Activated CD8-positive, alpha-beta memory T cell treated with anti-CD3 and anti-CD28 coated beads, Interleukin-2, amount 10 ng/mL, durations not matched to agents 7 days and 5 days (primary cell): ENCODE measurements at regions not wholly inside any gene's neighbourhood (a gene's known extent, or its start where the extent isn't known, plus 50 kb on each side); places are given as distances from the start of the nearest gene placed in this dataset.

ENCODE experiments used
- ATAC-seq: fragments of 150-1000 bp; cut with Tn5 transposase; one replicate; pipeline ENCODE4 v1.10.0; 2021; ENCODE audit warnings: moderate library complexity
- CTCF ChIA-PET: fragments of 350-600 bp; sonication (Branson Sonifier 250); formaldehyde crosslinking; loops from one replicate; lab custom pipeline; 2021; ENCODE audit warnings: antibody characterized with exemption; lab: Charles Lee
- DNase-seq: peaks from one replicate; pipeline ENCODE4 v3.0.0-alpha.2; 2020
- H3K27ac Mint-ChIP-seq: one replicate; pipeline ENCODE4 v1.8.0; 2021; ENCODE audit warnings: mild to moderate bottlenecking, mixed read lengths
- H3K27me3 Mint-ChIP-seq: one replicate; pipeline ENCODE4 v1.8.0; 2021; ENCODE audit warnings: mixed read lengths
- H3K36me3 Mint-ChIP-seq: one replicate; pipeline ENCODE4 v1.8.0; 2021; ENCODE audit warnings: mild to moderate bottlenecking, mixed read lengths
- H3K4me1 Mint-ChIP-seq: one replicate; pipeline ENCODE4 v1.8.0; 2021; ENCODE audit warnings: mixed read lengths
- H3K4me3 Mint-ChIP-seq: one replicate; pipeline ENCODE4 v1.8.0; 2021; ENCODE audit warnings: mild to moderate bottlenecking, moderate library complexity, mixed read lengths
- H3K9me3 Mint-ChIP-seq: one replicate; pipeline ENCODE4 v1.8.0; 2022; ENCODE audit warnings: low read depth, mixed read lengths

- ATAC-seq: no peak
These were observed 53.8 kb upstream of the FBN2 start for GRCh38 chr5:128591598-128592455.

GRCh38 chr5:128596071-128596470, 58.0 kb upstream of the FBN2 start:
- no peaks in the 10 kb centered on the region for H3K27me3 Mint-ChIP-seq
- H3K4me3 Mint-ChIP-seq: no peak overlapping the region
- no peaks in the 10 kb centered on the region for H3K36me3 Mint-ChIP-seq
- no peak overlapping the region for H3K27ac Mint-ChIP-seq
- peaks cover 2% of the 10 kb centered on the region for H3K9me3 Mint-ChIP-seq
- CTCF ChIA-PET: no interaction called here
- DNase-seq: no peak
- ATAC-seq: no peak
- no peaks in the 10 kb centered on the region for H3K4me1 Mint-ChIP-seq

More at GRCh38 chr5:128591598-128592455, 53.8 kb upstream of the FBN2 start:
- no peaks in the 10 kb centered on the region for H3K4me1 Mint-ChIP-seq
- CTCF ChIA-PET: no interaction called here
- H3K9me3 Mint-ChIP-seq: peaks cover under 1% of the 10 kb centered on the region
- H3K27me3 Mint-ChIP-seq: no peaks in the 10 kb centered on the region
- no peak overlapping the region for H3K27ac Mint-ChIP-seq
- no peak for DNase-seq
- no peaks in the 10 kb centered on the region for H3K36me3 Mint-ChIP-seq
- no peak overlapping the region for H3K4me3 Mint-ChIP-seq

GRCh38 chr5:128597156-128597555, 59.1 kb upstream of the FBN2 start:
- H3K4me1 Mint-ChIP-seq: no peaks in the 10 kb centered on the region

GRCh38 chr5:128613128-128613527, 75.1 kb upstream of the FBN2 start:
- CTCF ChIA-PET: no interaction called here
- H3K27ac Mint-ChIP-seq: no peak overlapping the region
- DNase-seq (no peak), ATAC-seq (no peak)
- peaks cover 3% of the 10 kb centered on the region for H3K9me3 Mint-ChIP-seq
- H3K4me3 Mint-ChIP-seq: no peak overlapping the region
- H3K4me1 Mint-ChIP-seq: no peaks in the 10 kb centered on the region
- no peaks in the 10 kb centered on the region for H3K27me3 Mint-ChIP-seq
- H3K36me3 Mint-ChIP-seq: no peaks in the 10 kb centered on the region

More at GRCh38 chr5:128597156-128597555, 59.1 kb upstream of the FBN2 start:
- no peak for DNase-seq
- CTCF ChIA-PET: no interaction called here
- Mint-ChIP-seq H3K9me3 (peaks cover 4% of the 10 kb centered on the region), H3K27me3 (no peaks in the 10 kb centered on the region), H3K36me3 (no peaks in the 10 kb centered on the region), H3K4me3 (no peak overlapping the region), H3K27ac (no peak overlapping the region)
- no peak for ATAC-seq

GRCh38 chr5:128613766-128614165, 75.7 kb upstream of the FBN2 start:
- no peaks in the 10 kb centered on the region for H3K27me3 Mint-ChIP-seq
- H3K27ac Mint-ChIP-seq: no peak overlapping the region
- no peak for DNase-seq
- peaks cover 3% of the 10 kb centered on the region for H3K9me3 Mint-ChIP-seq
- no peaks in the 10 kb centered on the region for H3K36me3 Mint-ChIP-seq
- H3K4me3 Mint-ChIP-seq: no peak overlapping the region
- H3K4me1 Mint-ChIP-seq: no peaks in the 10 kb centered on the region
- ATAC-seq: no peak
- CTCF ChIA-PET: no interaction called here

- no peaks in the 10 kb centered on the region for H3K27me3 Mint-ChIP-seq
- H3K36me3 Mint-ChIP-seq: no peaks in the 10 kb centered on the region
- no peak overlapping the region for H3K27ac Mint-ChIP-seq
- DNase-seq (no peak), ATAC-seq (no peak)
- no peak overlapping the region for H3K4me3 Mint-ChIP-seq
- no peaks in the 10 kb centered on the region for H3K9me3 Mint-ChIP-seq
- CTCF ChIA-PET: no interaction called here
- H3K4me1 Mint-ChIP-seq: no peaks in the 10 kb centered on the region
These were observed 77.5 kb upstream of the FBN2 start for GRCh38 chr5:128615578-128615977.

GRCh38 chr5:128626536-128627090, 88.6 kb upstream of the FBN2 start:
- H3K27me3 Mint-ChIP-seq: no peaks in the 10 kb centered on the region
- no peak overlapping the region for H3K4me3 Mint-ChIP-seq
- CTCF ChIA-PET: no interaction called here
- ATAC-seq: no peak
- no peaks in the 10 kb centered on the region for H3K36me3 Mint-ChIP-seq
- no peaks in the 10 kb centered on the region for H3K9me3 Mint-ChIP-seq
- DNase-seq: no peak
- H3K27ac Mint-ChIP-seq: no peak overlapping the region
- no peaks in the 10 kb centered on the region for H3K4me1 Mint-ChIP-seq

- Mint-ChIP-seq H3K27ac (no peak overlapping the region), H3K4me1 (no peaks in the 10 kb centered on the region), H3K27me3 (no peaks in the 10 kb centered on the region), H3K9me3 (no peaks in the 10 kb centered on the region), H3K4me3 (no peak overlapping the region), H3K36me3 (no peaks in the 10 kb centered on the region)
- ATAC-seq (no peak), DNase-seq (no peak)
- CTCF ChIA-PET: no interaction called here
These were observed 89.9 kb upstream of the FBN2 start for GRCh38 chr5:128627939-128628338.

GRCh38 chr5:128629157-128629556, 91.1 kb upstream of the FBN2 start:
- H3K9me3 Mint-ChIP-seq: no peaks in the 10 kb centered on the region
- DNase-seq: no peak
- no peaks in the 10 kb centered on the region for H3K27me3 Mint-ChIP-seq
- no peaks in the 10 kb centered on the region for H3K4me1 Mint-ChIP-seq
- ATAC-seq: no peak
- H3K27ac Mint-ChIP-seq: no peak overlapping the region
- CTCF ChIA-PET: no interaction called here
- no peaks in the 10 kb centered on the region for H3K36me3 Mint-ChIP-seq
- no peak overlapping the region for H3K4me3 Mint-ChIP-seq

- Mint-ChIP-seq H3K4me3 (no peak overlapping the region), H3K4me1 (no peaks in the 10 kb centered on the region), H3K27me3 (no peaks in the 10 kb centered on the region), H3K9me3 (no peaks in the 10 kb centered on the region), H3K36me3 (no peaks in the 10 kb centered on the region), H3K27ac (no peak overlapping the region)
- ATAC-seq: no peak
- CTCF ChIA-PET: no interaction called here
- no peak for DNase-seq
These were observed 92.1 kb upstream of the FBN2 start for GRCh38 chr5:128630121-128630520.

- ATAC-seq (no peak), DNase-seq (no peak)
- CTCF ChIA-PET: no interaction called here
- H3K27ac Mint-ChIP-seq: no peak overlapping the region
- H3K36me3 Mint-ChIP-seq: no peaks in the 10 kb centered on the region
- no peaks in the 10 kb centered on the region for H3K4me1 Mint-ChIP-seq
- no peaks in the 10 kb centered on the region for H3K27me3 Mint-ChIP-seq
- no peak overlapping the region for H3K4me3 Mint-ChIP-seq
- no peaks in the 10 kb centered on the region for H3K9me3 Mint-ChIP-seq
These were observed 93.7 kb upstream of the FBN2 start for GRCh38 chr5:128631771-128632170.

GRCh38 chr5:128632264-128632663, 94.2 kb upstream of the FBN2 start:
- Mint-ChIP-seq H3K36me3 (no peaks in the 10 kb centered on the region), H3K4me1 (no peaks in the 10 kb centered on the region), H3K4me3 (no peak overlapping the region), H3K27me3 (no peaks in the 10 kb centered on the region), H3K27ac (no peak overlapping the region), H3K9me3 (no peaks in the 10 kb centered on the region)
- ATAC-seq (no peak), DNase-seq (no peak)
- CTCF ChIA-PET: no interaction called here

- H3K27me3 Mint-ChIP-seq: no peaks in the 10 kb centered on the region
- CTCF ChIA-PET: no interaction called here
- H3K9me3 Mint-ChIP-seq: no peaks in the 10 kb centered on the region
- no peak for ATAC-seq
- H3K27ac Mint-ChIP-seq: no peak overlapping the region
- no peak for DNase-seq
- H3K4me1 Mint-ChIP-seq: no peaks in the 10 kb centered on the region
- no peak overlapping the region for H3K4me3 Mint-ChIP-seq
- H3K36me3 Mint-ChIP-seq: no peaks in the 10 kb centered on the region
These were observed 95.9 kb upstream of the FBN2 start for GRCh38 chr5:128633901-128634300.

GRCh38 chr5:128635379-128635778, 97.3 kb upstream of the FBN2 start:
- Mint-ChIP-seq H3K27me3 (no peaks in the 10 kb centered on the region), H3K36me3 (no peaks in the 10 kb centered on the region), H3K4me3 (no peak overlapping the region), H3K9me3 (no peaks in the 10 kb centered on the region), H3K4me1 (no peaks in the 10 kb centered on the region), H3K27ac (no peak overlapping the region)
- no peak for ATAC-seq
- CTCF ChIA-PET: no interaction called here
- DNase-seq: no peak
